T-helper 17 cell (primary cell): ENCODE measurements at regions not wholly inside any gene's neighbourhood (a gene's known extent, or its start where the extent isn't known, plus 50 kb on each side); places are given as distances from the start of the nearest gene placed in this dataset.

Experiments
- ATAC-seq: fragments of 150-1000 bp; cut with Tn5 transposase; 2 replicates; pipeline ENCODE4 v1.10.0; 2021; ENCODE audit warnings: mild to moderate bottlenecking, moderate library complexity
- DNase-seq, 3 donors: peaks; one replicate each; pipeline versions ENCODE4 v3.0.0 to v3.0.0-alpha.2; 2020 to 2021
- H3K9me3 ChIP-seq: one replicate; pipeline ENCODE4 v1.7.0; 2013; ENCODE audit warnings: low read length, mild to moderate bottlenecking; ENCODE audit not compliant: control insufficient read depth, poor library complexity, severe bottlenecking
- H3K27ac Mint-ChIP-seq: one replicate; pipeline ENCODE4 v1.8.0; 2022; ENCODE audit warnings: mild to moderate bottlenecking, moderate library complexity, mixed read lengths
- H3K27me3 Mint-ChIP-seq: one replicate; pipeline ENCODE4 v1.8.0; 2022; ENCODE audit warnings: mixed read lengths
- H3K36me3 Mint-ChIP-seq: one replicate; pipeline ENCODE4 v1.8.0; 2022; ENCODE audit warnings: low read depth, mixed read lengths
- H3K4me1 Mint-ChIP-seq: one replicate; pipeline ENCODE4 v1.8.0; 2022; ENCODE audit warnings: mild to moderate bottlenecking, mixed read lengths
- H3K4me3 Mint-ChIP-seq: one replicate; pipeline ENCODE4 v1.8.0; 2022; ENCODE audit warnings: mild to moderate bottlenecking, moderate library complexity, mixed read lengths

DNA sequence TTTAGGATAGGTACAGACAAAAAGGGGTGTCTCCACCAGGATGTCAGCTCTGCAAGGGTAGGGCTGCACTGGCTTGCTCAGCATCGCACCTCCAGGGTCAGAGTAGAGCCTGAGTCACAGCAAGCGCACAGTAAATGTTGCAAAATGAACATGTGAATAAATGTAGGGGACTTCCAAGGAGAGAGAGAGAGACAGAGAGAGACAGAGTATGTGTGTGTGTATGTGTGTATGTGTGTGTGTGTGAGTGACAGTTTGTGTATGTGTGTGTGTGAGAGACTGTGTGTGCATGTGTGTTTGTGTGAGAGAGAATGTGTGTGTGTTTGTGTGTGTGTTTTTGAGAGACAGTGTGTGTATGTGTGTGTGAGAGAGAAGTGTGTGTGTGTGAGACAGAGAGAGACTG, 163.3 kb downstream of the RPS24 start:
- ATAC-seq (no peak), DNase-seq (no peak)
- H3K9me3 ChIP-seq, result no peaks in the 10 kb centered on the region
- Mint-ChIP-seq H3K27ac (no peak overlapping the region), H3K36me3 (no peaks in the 10 kb centered on the region), H3K4me3 (no peak overlapping the region), H3K4me1 (no peaks in the 10 kb centered on the region), H3K27me3 (peaks cover 23% of the 10 kb centered on the region)

DNA sequence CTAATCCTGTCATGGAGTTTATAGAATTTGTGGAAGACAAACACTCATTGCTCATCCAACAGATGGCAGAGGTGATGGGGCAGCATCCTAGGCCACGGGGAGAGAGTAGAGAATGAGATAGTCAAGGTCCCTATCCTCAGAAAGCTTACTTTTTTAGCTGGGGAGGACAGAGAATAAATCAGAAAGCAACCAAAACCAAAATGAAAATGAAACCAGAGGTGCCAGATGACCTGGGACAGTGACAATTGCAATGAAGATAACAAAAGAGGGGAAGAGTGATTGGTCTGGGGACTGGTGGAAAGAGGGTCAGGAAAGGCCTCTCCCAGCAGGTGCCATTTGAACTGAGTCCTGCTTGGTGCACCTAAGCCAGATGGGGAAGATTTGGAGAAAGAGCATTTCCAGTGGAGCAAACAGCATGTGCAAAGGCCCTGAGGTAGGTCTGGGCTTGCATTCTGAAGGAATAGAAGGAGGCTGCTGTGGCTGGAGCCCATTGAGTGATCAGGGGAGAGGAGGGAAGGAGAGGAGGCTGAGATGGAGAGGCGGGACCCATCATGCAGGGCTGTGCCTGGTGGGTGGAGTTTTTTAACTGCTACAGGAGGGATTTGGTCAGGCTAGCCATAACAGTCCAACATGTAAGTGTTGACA, 164.1 kb downstream of the RPS24 start:
- no peaks in the 10 kb centered on the region for H3K36me3 Mint-ChIP-seq
- no peaks in the 10 kb centered on the region for H3K4me1 Mint-ChIP-seq
- no peak for ATAC-seq

DNA sequence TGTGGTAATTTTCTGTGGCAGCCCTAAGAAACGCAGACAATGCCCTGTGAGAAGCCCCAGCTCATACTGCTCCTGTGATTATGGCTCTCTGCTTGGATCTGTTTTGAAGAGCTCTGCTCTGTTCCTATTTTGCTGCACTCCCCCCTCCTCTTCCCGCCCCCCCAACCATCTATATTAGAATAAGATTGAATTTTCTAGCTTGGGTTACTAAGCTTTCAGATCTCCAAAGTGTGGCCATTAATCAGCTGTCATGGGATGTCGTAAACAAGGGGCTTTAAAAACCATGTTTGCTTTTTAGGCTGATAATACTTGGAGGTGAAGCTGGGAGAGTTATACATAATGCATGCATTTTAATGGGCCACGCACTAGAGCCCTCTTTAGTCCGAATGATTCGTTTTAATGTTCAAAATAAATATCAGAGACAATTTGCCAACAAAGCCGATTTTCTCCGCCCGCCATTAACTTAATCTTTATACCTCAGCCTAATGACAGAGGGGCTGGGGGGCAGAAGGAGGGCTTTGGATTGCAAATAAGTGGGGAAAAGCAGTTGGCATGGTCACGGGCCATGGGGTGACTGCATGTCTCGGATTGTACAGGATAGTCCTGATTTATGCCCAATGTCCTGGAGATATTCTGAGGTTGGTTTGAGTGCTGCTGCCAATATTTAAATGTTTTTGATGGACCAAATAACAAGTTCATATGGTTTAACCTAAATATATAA, 165.5 kb downstream of the RPS24 start:
- Mint-ChIP-seq H3K27ac (no peak overlapping the region), H3K27me3 (peaks cover 18% of the 10 kb centered on the region), H3K4me3 (no peak overlapping the region), H3K36me3 (no peaks in the 10 kb centered on the region), H3K4me1 (no peaks in the 10 kb centered on the region)
- no peaks in the 10 kb centered on the region for H3K9me3 ChIP-seq
- DNase-seq, result no peak
- no peak for ATAC-seq

More for the DNA sequence above, 164.1 kb downstream of the RPS24 start:
- no peak overlapping the region for H3K4me3 Mint-ChIP-seq
- no peaks in the 10 kb centered on the region for H3K9me3 ChIP-seq
- no peak overlapping the region for H3K27ac Mint-ChIP-seq
- peaks cover 18% of the 10 kb centered on the region for H3K27me3 Mint-ChIP-seq
- DNase-seq, result no peak

DNA sequence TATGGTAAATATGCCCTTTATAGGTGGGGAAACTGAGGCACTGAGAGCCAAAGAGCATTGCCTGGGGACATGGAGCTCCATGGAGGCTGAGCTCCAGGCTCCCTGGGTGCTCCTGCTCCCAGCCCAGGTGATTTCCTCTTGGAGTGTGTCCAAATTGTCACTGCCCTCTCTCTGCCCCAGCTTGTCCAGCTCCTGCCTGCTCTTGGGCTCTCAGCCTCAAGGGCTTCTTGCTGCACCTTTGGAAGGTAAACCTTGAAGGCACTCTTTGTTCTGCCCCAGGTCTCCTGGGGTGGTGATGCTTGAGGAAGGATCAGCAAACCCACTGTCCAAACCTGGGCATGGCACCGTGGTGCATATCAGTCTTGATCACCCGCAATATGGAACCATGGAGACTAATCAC, 166.1 kb downstream of the RPS24 start:
- H3K36me3 Mint-ChIP-seq, result no peaks in the 10 kb centered on the region
- H3K4me1 Mint-ChIP-seq, result no peaks in the 10 kb centered on the region
- DNase-seq (no peak), ATAC-seq (no peak)
- no peak overlapping the region for H3K4me3 Mint-ChIP-seq
- H3K27ac Mint-ChIP-seq, result no peak overlapping the region
- H3K27me3 Mint-ChIP-seq, result peaks cover 18% of the 10 kb centered on the region
- H3K9me3 ChIP-seq, result no peaks in the 10 kb centered on the region

DNA sequence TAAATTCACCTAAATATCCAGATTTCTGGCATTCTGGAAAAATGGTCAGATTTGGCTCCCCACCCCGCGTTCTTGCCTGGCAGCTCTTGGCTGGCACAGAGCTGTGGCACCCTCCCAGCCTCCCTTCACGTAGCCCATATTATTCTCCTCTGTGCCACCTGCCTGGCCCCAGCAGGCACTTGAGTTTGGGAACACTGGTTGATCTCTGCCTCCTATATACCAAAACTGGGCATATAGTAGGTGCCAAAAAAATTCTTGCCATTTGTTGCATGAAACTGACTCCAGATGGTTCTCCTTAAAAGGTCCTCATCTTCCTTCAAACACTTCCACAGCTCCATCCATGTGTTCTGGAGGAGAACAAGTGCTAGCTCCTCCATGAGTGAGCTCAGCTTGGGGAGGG, 167.0 kb downstream of the RPS24 start:
- H3K9me3 ChIP-seq, result no peaks in the 10 kb centered on the region
- H3K36me3 Mint-ChIP-seq, result no peaks in the 10 kb centered on the region
- peaks cover 2% of the 10 kb centered on the region for H3K4me1 Mint-ChIP-seq
- DNase-seq (no peak), ATAC-seq (no peak)
- H3K27me3 Mint-ChIP-seq, result peaks cover 18% of the 10 kb centered on the region
- H3K27ac Mint-ChIP-seq, result peak overlapping the region; percentile 19
- no peak overlapping the region for H3K4me3 Mint-ChIP-seq

DNA sequence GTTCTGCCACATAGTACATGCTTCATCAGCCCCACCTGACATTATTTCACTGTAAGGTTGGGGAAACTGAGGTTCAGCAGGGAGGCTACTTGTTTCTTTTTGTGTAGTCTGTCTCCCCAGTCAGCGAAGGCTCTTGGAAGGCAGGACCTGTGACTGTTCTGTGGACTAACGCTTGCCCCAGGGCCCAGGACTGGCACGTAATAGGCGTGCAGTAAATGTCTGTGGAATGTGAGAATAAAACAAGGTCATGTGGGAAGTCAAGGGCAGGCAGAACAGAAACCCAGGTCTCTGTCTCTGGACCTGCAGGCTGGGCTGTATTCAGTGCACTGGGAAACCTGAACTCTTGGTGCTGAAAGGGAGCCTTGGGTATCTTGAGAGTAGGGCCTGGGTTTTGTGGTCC, 168.7 kb downstream of the RPS24 start:
- H3K4me3 Mint-ChIP-seq, result no peak overlapping the region
- H3K36me3 Mint-ChIP-seq, result no peaks in the 10 kb centered on the region
- no peak for DNase-seq
- ATAC-seq, result no peak
- no peak overlapping the region for H3K27ac Mint-ChIP-seq
- H3K9me3 ChIP-seq, result no peaks in the 10 kb centered on the region
- peaks cover 18% of the 10 kb centered on the region for H3K27me3 Mint-ChIP-seq
- H3K4me1 Mint-ChIP-seq, result peaks cover 6% of the 10 kb centered on the region

DNA sequence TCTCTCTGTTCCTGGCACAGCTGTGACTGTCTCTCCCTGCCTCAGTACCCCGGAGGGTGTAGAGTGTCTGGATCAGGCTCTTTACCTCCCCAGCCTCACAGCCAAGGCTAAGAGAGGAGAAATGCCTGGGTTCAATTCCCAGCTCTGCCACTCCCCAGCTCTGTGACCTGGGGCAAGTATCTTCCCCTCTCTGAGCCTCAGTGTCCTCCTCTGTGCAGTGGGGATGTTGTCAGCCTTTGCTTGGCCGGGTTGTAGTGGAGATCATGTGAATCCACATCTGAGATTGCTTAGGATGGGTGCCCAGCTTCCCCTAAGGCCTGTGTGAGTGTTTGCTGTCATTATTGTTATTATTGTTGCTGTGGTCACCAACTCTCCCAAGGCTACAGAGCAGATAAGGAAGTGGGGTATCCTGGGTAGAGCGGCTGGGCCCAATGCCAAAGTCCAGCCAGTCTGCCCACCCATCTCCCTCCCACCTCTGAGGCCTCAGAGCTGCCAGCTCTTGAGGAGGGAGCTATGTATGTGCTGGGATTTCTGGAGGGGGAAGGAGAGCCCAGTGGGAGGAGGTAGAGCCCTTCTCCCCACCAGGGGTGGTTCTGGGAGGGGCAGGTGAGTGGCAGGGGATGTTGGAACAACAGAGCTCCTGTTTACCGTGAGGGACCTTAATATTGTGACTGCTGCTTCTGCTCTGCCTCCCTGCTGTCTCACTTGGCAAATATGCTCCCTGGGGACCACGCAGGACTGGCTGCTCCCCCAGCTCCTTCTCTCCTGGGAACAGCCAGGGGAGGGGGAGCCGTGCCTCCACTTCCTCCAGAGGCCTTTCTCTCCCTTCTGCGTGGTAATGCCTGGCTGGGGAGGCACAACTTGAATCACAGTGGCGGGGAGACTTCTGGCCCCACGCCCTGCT, 170.5 kb downstream of the RPS24 start:
- H3K4me1 Mint-ChIP-seq, result peaks cover 6% of the 10 kb centered on the region

DNA sequence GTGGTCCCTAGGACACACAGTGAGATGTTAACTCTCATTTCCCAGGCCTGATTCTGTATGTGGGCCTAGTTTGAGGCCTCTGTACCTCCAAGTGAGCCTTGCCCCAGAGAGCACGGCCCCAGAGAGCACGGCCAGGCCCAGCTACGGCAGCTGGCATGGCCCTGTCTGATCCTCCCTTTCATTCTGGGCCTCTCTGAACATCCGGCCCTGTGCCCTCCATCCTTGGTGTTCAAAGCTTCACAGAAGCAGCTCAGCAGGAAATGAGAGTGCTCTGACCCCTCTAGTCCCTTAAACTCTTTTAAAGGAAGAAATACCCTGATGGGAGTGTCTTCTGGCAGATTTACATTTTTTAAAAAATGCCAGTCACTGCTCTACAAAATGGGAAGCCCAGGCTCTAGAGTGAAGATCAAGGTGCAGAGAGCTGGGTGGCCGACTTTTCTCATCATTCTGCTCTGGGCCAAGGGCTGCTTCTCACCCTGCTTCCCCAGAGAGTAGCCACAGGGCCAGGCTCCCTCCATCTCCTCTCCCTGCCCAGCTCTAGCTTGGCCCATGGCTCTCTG, 171.9 kb downstream of the RPS24 start:
- Mint-ChIP-seq H3K4me3 (no peak overlapping the region), H3K4me1 (peaks cover 6% of the 10 kb centered on the region), H3K36me3 (no peaks in the 10 kb centered on the region), H3K27me3 (peaks cover 14% of the 10 kb centered on the region), H3K27ac (no peak overlapping the region)
- ATAC-seq (no peak), DNase-seq (no peak)
- no peaks in the 10 kb centered on the region for H3K9me3 ChIP-seq

More for the DNA sequence above, 170.5 kb downstream of the RPS24 start:
- ATAC-seq (no peak), DNase-seq (no peak)
- Mint-ChIP-seq H3K4me3 (no peak overlapping the region), H3K36me3 (no peaks in the 10 kb centered on the region), H3K27me3 (peaks cover 18% of the 10 kb centered on the region), H3K27ac (no peak overlapping the region)
- no peaks in the 10 kb centered on the region for H3K9me3 ChIP-seq

DNA sequence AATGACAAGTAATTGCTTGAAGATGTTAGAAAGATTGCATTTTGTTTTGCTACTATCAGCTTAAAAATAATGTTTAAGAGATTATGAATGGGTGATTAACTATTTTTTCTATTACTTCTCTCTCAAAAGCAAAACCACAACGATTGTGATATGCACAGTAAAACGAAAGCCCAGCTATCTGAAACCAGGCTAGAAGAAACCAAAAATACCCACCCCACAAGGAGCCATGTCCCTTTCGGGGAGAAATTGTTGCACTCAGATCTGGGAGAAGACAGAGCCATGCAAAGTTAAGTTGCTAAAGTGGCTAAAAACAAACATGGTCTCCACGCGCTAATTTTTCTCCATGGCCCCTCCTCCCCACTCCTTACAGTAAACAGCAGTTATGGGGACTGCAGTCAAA, 173.6 kb downstream of the RPS24 start:
- no peak overlapping the region for H3K4me3 Mint-ChIP-seq
- no peaks in the 10 kb centered on the region for H3K36me3 Mint-ChIP-seq
- no peak for ATAC-seq
- H3K27me3 Mint-ChIP-seq, result peaks cover 5% of the 10 kb centered on the region
- H3K4me1 Mint-ChIP-seq, result peaks cover 8% of the 10 kb centered on the region
- H3K9me3 ChIP-seq, result no peaks in the 10 kb centered on the region
- no peak for DNase-seq
- no peak overlapping the region for H3K27ac Mint-ChIP-seq

DNA sequence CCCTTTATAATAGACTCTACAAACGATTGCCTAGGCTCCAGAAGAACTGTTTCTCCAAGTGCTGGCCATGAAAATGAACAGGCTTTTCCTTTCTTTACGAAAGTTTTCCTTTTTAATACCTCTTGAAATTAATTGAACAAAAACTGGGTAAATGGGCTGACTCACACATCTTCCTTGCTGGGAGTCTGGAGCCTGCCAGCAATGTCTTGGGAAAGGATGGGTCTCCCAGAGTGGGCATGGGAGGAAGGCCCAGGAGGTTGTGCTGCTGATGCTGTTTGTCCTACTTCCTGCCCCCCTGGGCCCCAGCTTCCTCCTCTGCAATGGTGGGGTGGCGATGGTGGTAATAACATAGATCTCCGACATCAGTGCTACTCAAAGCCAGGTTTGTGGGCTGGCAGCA, 174.1 kb downstream of the RPS24 start:
- DNase-seq (no peak), ATAC-seq (no peak)
- H3K9me3 ChIP-seq, result no peaks in the 10 kb centered on the region
- Mint-ChIP-seq H3K4me1 (peaks cover 8% of the 10 kb centered on the region), H3K27ac (no peak overlapping the region), H3K4me3 (no peak overlapping the region), H3K36me3 (no peaks in the 10 kb centered on the region), H3K27me3 (peaks cover 5% of the 10 kb centered on the region)

DNA sequence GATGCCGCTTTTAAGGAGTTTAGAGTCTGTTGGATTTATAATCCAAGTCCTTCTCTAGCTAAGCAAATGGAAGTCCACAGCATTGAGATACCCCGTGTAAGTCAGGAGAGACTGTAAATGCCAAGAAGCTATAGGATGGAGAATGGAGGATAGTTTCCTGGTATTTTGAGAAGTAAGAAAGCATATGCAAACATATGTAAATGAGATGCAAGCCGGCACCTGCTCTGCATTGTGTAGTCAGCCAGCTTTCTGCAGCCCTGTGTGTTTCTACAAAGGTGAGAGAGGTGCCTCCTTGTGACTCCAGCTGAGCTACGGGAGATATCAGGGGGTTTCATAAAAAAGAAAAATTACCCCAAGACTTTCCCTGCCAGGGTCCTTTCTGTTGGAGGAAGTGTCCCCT, 176.3 kb downstream of the RPS24 start:
- Mint-ChIP-seq H3K4me3 (no peak overlapping the region), H3K4me1 (peaks cover 10% of the 10 kb centered on the region), H3K36me3 (peaks cover 2% of the 10 kb centered on the region), H3K27ac (no peak overlapping the region), H3K27me3 (peaks cover 16% of the 10 kb centered on the region)
- no peak for DNase-seq
- H3K9me3 ChIP-seq, result no peaks in the 10 kb centered on the region
- ATAC-seq, result no peak

DNA sequence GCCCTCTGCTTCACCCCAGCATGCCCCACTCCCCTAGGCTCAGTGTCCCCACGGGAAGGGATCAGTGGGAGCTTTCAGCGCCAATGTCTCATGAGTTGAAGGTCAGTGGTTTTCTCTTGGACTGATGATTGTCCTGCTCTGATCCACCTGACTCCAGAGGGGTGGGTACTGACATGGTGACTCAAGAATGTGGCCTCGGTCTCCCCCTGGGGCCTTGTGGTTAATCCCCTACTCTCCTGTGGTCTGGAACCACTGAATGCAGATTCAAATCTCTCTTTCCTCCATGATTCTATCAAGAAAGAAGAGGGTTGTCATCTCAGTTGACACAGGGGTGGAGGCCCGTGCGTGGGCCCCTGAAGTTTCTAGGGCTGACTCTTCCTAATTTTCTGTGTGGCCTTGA, 176.9 kb downstream of the RPS24 start:
- H3K9me3 ChIP-seq, result no peaks in the 10 kb centered on the region
- Mint-ChIP-seq H3K27me3 (peaks cover 20% of the 10 kb centered on the region), H3K4me3 (no peak overlapping the region), H3K27ac (no peak overlapping the region), H3K4me1 (peaks cover 9% of the 10 kb centered on the region), H3K36me3 (peaks cover 2% of the 10 kb centered on the region)
- DNase-seq (no peak), ATAC-seq (no peak)

DNA sequence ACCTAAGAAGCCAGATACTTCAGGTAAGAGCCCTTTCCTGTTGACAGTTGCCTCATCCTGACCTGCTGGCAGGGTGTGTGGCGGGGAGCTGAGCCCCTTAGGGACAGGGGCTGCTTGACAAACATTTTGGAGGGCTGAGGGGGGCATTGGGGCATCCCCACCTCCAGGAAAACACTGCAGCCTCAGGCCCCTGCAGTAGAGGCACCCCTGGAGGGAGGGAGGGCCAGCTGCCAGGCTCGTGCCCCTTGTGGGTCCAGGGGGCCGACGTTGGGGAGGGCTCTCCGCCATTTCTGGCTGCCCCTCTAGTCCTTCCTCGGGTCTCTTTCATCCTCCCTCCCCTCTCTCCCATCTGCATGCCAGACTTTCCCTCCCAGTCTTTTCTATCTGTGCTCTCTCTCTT, 177.3 kb downstream of the RPS24 start:
- H3K9me3 ChIP-seq, result no peaks in the 10 kb centered on the region
- Mint-ChIP-seq H3K36me3 (peaks cover 2% of the 10 kb centered on the region), H3K27ac (no peak overlapping the region), H3K27me3 (peaks cover 24% of the 10 kb centered on the region), H3K4me1 (peaks cover 7% of the 10 kb centered on the region), H3K4me3 (no peak overlapping the region)
- DNase-seq (no peak), ATAC-seq (no peak)
